ENCODE measurements at regions not wholly inside any gene's neighbourhood (a gene's known extent, or its start where the extent isn't known, plus 50 kb on each side); places are given as distances from the start of the nearest gene placed in this dataset.

DNA sequence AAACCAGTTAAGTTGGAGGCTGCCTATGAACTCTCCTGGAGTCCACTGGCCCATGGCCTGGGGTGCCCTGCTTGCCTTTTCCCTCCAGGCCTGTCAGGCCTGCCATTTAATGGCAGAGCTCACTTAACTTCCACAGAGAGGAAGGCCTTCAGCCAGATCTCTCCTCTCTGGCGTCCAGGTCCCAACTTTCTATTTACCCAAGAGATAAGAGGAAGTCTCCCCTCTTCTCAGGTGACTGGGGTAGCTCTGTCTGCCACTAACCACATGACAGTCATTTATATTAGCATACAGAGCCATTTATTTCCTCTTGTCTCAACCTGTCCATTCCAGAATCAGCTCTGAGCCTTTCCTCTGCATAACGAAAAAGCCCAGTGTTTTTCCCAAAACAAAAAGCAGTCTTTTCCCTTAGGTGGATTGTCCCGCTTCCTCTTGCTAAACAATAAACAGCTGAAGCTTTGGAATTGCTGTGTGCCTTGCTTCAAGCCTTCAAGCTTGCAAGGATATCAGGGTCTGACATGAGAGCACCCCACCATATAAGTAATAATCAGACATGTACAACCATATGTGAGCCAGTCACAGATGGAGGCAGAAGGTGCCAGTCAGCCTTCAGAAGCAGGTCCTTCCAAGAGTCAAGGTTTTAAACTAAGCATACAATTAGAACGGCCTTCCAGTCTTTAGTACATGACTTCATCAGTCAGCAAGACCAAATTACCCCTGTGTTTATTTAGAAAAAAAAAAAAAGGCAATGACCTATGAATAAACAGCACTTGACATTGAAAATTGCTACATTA, 50.0 kb upstream of the CALM2 start (continued):
- TF ChIP-seq, protein P1, sequence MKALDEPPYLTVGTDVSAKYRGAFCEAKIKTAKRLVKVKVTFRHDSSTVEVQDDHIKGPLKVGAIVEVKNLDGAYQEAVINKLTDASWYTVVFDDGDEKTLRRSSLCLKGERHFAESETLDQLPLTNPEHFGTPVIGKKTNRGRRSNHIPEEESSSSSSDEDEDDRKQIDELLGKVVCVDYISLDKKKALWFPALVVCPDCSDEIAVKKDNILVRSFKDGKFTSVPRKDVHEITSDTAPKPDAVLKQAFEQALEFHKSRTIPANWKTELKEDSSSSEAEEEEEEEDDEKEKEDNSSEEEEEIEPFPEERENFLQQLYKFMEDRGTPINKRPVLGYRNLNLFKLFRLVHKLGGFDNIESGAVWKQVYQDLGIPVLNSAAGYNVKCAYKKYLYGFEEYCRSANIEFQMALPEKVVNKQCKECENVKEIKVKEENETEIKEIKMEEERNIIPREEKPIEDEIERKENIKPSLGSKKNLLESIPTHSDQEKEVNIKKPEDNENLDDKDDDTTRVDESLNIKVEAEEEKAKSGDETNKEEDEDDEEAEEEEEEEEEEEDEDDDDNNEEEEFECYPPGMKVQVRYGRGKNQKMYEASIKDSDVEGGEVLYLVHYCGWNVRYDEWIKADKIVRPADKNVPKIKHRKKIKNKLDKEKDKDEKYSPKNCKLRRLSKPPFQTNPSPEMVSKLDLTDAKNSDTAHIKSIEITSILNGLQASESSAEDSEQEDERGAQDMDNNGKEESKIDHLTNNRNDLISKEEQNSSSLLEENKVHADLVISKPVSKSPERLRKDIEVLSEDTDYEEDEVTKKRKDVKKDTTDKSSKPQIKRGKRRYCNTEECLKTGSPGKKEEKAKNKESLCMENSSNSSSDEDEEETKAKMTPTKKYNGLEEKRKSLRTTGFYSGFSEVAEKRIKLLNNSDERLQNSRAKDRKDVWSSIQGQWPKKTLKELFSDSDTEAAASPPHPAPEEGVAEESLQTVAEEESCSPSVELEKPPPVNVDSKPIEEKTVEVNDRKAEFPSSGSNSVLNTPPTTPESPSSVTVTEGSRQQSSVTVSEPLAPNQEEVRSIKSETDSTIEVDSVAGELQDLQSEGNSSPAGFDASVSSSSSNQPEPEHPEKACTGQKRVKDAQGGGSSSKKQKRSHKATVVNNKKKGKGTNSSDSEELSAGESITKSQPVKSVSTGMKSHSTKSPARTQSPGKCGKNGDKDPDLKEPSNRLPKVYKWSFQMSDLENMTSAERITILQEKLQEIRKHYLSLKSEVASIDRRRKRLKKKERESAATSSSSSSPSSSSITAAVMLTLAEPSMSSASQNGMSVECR (CRISPR knock-in tag; IDR thresholded peaks at IDR 0.05) = no peak
- TF ChIP-seq RBM22 (IDR thresholded peaks at IDR 0.05; ENCODE audit: low read depth, low read length, poor library complexity, severe bottlenecking) (no peak), SOX6 (IDR thresholded peaks at IDR 0.05) (peak; percentile 49; the same call in 1 of the 2 replicates), TFAM (CRISPR knock-in tag; conservative IDR thresholded peaks at IDR 0.05) (no peak), ARNT (IDR thresholded peaks at IDR 0.05) (no peak), BHLHE40 (IDR thresholded peaks at IDR 0.05; ENCODE audit: low read length) (peak; percentile 41; the same call in 1 of the 2 replicates), L3MBTL2 (IDR thresholded peaks at IDR 0.05) (0 out of 2 replicates have a peak, but pooled peaks have one; percentile 22), SPI1 (IDR thresholded peaks at IDR 0.05; ENCODE audit: borderline replicate concordance, low read depth, low read length) (peak; percentile 78), SMARCC2 (IDR thresholded peaks at IDR 0.05; ENCODE audit: low read depth) (no peak), XRCC4 (IDR thresholded peaks at IDR 0.05; ENCODE audit: extremely low read depth, insufficient read depth, insufficient read length) (no peak), GATAD2B (IDR thresholded peaks at IDR 0.05; ENCODE audit: borderline replicate concordance) (no peak), POLR2A (conservative IDR thresholded peaks at IDR 0.05) (no peak), PTTG1 (tag; IDR thresholded peaks at IDR 0.05; ENCODE audit: low read depth) (no peak), EP300 (IDR thresholded peaks at IDR 0.05; ENCODE audit: low read length) (peak; percentile 6; the same call in 1 of the 2 replicates), SETDB1 (IDR thresholded peaks at IDR 0.05; ENCODE audit: low read length) (no peak), ZNF785 (CRISPR knock-in tag; IDR thresholded peaks at IDR 0.05) (no peak), ZNF324 (CRISPR knock-in tag; IDR thresholded peaks at IDR 0.05) (no peak), KAT7 (CRISPR knock-in tag; IDR thresholded peaks at IDR 0.05; ENCODE audit: borderline replicate concordance) (no peak)
- TF ChIP-seq, protein P2, sequence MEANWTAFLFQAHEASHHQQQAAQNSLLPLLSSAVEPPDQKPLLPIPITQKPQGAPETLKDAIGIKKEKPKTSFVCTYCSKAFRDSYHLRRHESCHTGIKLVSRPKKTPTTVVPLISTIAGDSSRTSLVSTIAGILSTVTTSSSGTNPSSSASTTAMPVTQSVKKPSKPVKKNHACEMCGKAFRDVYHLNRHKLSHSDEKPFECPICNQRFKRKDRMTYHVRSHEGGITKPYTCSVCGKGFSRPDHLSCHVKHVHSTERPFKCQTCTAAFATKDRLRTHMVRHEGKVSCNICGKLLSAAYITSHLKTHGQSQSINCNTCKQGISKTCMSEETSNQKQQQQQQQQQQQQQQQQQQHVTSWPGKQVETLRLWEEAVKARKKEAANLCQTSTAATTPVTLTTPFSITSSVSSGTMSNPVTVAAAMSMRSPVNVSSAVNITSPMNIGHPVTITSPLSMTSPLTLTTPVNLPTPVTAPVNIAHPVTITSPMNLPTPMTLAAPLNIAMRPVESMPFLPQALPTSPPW (CRISPR knock-in tag; IDR thresholded peaks at IDR 0.05) = no peak
- TF ChIP-seq, protein P3, sequence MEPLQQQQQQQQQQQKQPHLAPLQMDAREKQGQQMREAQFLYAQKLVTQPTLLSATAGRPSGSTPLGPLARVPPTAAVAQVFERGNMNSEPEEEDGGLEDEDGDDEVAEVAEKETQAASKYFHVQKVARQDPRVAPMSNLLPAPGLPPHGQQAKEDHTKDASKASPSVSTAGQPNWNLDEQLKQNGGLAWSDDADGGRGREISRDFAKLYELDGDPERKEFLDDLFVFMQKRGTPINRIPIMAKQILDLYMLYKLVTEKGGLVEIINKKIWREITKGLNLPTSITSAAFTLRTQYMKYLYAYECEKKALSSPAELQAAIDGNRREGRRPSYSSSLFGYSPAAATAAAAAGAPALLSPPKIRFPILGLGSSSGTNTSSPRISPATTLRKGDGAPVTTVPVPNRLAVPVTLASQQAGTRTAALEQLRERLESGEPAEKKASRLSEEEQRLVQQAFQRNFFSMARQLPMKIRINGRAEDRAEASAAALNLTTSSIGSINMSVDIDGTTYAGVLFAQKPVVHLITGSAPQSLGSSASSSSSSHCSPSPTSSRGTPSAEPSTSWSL (CRISPR knock-in tag; IDR thresholded peaks at IDR 0.05; ENCODE audit: borderline replicate concordance) = no peak
- TF ChIP-seq, protein P4, sequence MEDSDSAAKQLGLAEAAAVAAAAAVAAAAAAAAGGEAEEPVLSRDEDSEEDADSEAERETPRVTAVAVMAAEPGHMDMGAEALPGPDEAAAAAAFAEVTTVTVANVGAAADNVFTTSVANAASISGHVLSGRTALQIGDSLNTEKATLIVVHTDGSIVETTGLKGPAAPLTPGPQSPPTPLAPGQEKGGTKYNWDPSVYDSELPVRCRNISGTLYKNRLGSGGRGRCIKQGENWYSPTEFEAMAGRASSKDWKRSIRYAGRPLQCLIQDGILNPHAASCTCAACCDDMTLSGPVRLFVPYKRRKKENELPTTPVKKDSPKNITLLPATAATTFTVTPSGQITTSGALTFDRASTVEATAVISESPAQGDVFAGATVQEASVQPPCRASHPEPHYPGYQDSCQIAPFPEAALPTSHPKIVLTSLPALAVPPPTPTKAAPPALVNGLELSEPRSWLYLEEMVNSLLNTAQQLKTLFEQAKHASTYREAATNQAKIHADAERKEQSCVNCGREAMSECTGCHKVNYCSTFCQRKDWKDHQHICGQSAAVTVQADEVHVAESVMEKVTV (CRISPR knock-in tag; IDR thresholded peaks at IDR 0.05) = no peak

All from K562 (cell line).